H4 (cell line): ENCODE measurements at regions not wholly inside any gene's neighbourhood (a gene's known extent, or its start where the extent isn't known, plus 50 kb on each side); places are given as distances from the start of the nearest gene placed in this dataset.
"Not testable (repeated sequence)": the region's sequence is repeated elsewhere in the genome, so short reads cannot be mapped to it uniquely, and the experiment has no call there.

ENCODE experiments used
- DNase-seq: peaks from one replicate; pipeline ENCODE4 v3.0.0-alpha.2; 2015; ENCODE audit warnings: low spot score

- no peak for DNase-seq
Observed at GRCh38 chr1:219560856-219561255, 52.0 kb downstream of the ZC3H11B start.

GRCh38 chr1:219559899-219560298, 53.0 kb downstream of the ZC3H11B start:
- no peak for DNase-seq

GRCh38 chr1:219555806-219556205, 57.1 kb downstream of the ZC3H11B start:
- peak; percentile 35 for DNase-seq

- peak; percentile 22 for DNase-seq
Observed at GRCh38 chr1:219555031-219555692, 57.7 kb downstream of the ZC3H11B start.

GRCh38 chr1:219553934-219554502, 58.9 kb downstream of the ZC3H11B start:
- no peak for DNase-seq

- DNase-seq = no peak
Observed at GRCh38 chr1:219550201-219550600, 62.7 kb downstream of the ZC3H11B start.

- no peak for DNase-seq
Observed at GRCh38 chr1:219549215-219549614, 63.7 kb downstream of the ZC3H11B start.

GRCh38 chr1:219548386-219548785, 64.5 kb downstream of the ZC3H11B start:
- no peak for DNase-seq

GRCh38 chr1:219545756-219546155, 67.1 kb downstream of the ZC3H11B start:
- not testable (repeated sequence) for DNase-seq

- no peak for DNase-seq
Observed at GRCh38 chr1:219544163-219544846, 68.6 kb downstream of the ZC3H11B start.

- DNase-seq = no peak
Observed at GRCh38 chr1:219542828-219543518, 69.9 kb downstream of the ZC3H11B start.

GRCh38 chr1:219541946-219542345, 71.0 kb downstream of the ZC3H11B start:
- DNase-seq = no peak

GRCh38 chr1:219539645-219540254, 73.2 kb downstream of the ZC3H11B start:
- DNase-seq = no peak

- DNase-seq = no peak
Observed at GRCh38 chr1:219538886-219539285, 74.0 kb downstream of the ZC3H11B start.

GRCh38 chr1:219537223-219537631, 75.7 kb downstream of the ZC3H11B start:
- no peak for DNase-seq

GRCh38 chr1:219536038-219536437, 76.9 kb downstream of the ZC3H11B start:
- no peak for DNase-seq

- no peak for DNase-seq
Observed at GRCh38 chr1:219534991-219535390, 77.9 kb downstream of the ZC3H11B start.

- DNase-seq = no peak
Observed at GRCh38 chr1:219533280-219533679, 79.6 kb downstream of the ZC3H11B start.

- peak; percentile 65 for DNase-seq
Observed at GRCh38 chr1:219529116-219529515, 83.8 kb downstream of the ZC3H11B start.

- no peak for DNase-seq
Observed at GRCh38 chr1:219528633-219529032, 84.3 kb downstream of the ZC3H11B start.

GRCh38 chr1:219527994-219528393, 84.9 kb downstream of the ZC3H11B start:
- no peak for DNase-seq

GRCh38 chr1:219526074-219526473, 86.8 kb downstream of the ZC3H11B start:
- no peak for DNase-seq
